Duodenal mucosa (tissue), 2 donors: ENCODE measurements at regions not wholly inside any gene's neighbourhood (a gene's known extent, or its start where the extent isn't known, plus 50 kb on each side); places are given as distances from the start of the nearest gene placed in this dataset.
"Not testable (repeated sequence)": the region's sequence is repeated elsewhere in the genome, so short reads cannot be mapped to it uniquely, and the experiment has no call there.

Experiments
- H3K27ac ChIP-seq: one replicate; pipeline ENCODE4 v1.7.0; 2013; ENCODE audit warnings: low read depth, low read length
- H3K27me3 ChIP-seq, 2 donors: one replicate each; pipeline ENCODE4 v1.7.0; 2013; ENCODE audit warnings: low read length in 2 of 2, control low read depth in 1 of 2; ENCODE audit not compliant: insufficient read depth in 2 of 2, control insufficient read depth in 1 of 2
- H3K36me3 ChIP-seq, 2 donors: one replicate each; pipeline ENCODE4 v1.7.0; 2013; ENCODE audit warnings: low read length in 2 of 2, control low read depth in 1 of 2; ENCODE audit not compliant: insufficient read depth in 2 of 2, control insufficient read depth in 1 of 2
- H3K4me1 ChIP-seq, 2 donors: one replicate each; pipeline ENCODE4 v1.7.0; 2013; ENCODE audit warnings: low read length in 2 of 2, control low read depth in 1 of 2; ENCODE audit not compliant: insufficient read depth in 2 of 2, control insufficient read depth in 1 of 2
- H3K4me3 ChIP-seq, 2 donors: one replicate each; pipeline ENCODE4 v1.7.0; 2013; ENCODE audit warnings: low read length in 2 of 2, low read depth in 1 of 2
- H3K9ac ChIP-seq, 2 donors: one replicate each; pipeline ENCODE4 v1.7.0; 2013; ENCODE audit warnings: low read length in 2 of 2, low read depth in 1 of 2
- H3K9me3 ChIP-seq, 2 donors: one replicate each; pipeline ENCODE4 v1.7.0; 2013; ENCODE audit warnings: low read length in 2 of 2, control low read depth in 1 of 2; ENCODE audit not compliant: control insufficient read depth in 1 of 2

DNA sequence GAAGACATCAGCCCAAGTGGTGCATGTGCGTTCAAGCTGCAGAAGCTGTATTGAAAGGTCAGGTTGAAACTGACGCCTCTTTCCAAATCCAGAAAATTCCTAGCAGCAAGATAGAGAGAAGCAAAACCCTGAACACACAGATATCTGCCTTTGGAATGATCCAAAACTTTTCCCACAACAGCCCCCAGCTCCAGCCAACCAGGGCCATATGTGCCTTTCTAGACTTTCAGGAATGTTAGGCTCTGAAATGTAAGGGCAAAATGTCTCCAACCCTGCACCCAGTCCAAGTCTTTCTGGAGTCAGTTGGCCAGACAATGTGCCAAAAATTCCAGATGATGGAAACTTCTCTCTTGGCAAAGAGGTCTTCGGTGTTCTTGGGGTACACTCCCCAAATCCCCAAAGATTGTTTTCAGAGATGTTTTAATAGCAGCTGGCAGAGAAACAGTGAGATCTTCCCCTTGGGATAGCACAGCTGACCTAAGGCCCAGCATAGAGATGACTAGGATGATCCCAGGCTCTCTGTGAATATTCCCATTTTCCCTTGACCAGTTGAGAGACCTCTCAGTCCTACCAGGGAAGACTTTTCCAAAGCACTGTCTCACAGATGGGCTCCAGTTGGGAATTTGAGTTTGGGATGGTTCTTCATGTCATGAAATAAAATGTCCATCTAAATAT is 440.4 kb upstream of the CD180 start:
- Histone ChIP-seq H3K27me3 (no peaks in the 10 kb centered on the region), H3K9ac (no peak overlapping the region), H3K36me3 (no peaks in the 10 kb centered on the region), H3K27ac (no peak overlapping the region), H3K4me1 (no peaks in the 10 kb centered on the region), H3K4me3 (no peak overlapping the region), H3K9me3 (no peaks in the 10 kb centered on the region)

DNA sequence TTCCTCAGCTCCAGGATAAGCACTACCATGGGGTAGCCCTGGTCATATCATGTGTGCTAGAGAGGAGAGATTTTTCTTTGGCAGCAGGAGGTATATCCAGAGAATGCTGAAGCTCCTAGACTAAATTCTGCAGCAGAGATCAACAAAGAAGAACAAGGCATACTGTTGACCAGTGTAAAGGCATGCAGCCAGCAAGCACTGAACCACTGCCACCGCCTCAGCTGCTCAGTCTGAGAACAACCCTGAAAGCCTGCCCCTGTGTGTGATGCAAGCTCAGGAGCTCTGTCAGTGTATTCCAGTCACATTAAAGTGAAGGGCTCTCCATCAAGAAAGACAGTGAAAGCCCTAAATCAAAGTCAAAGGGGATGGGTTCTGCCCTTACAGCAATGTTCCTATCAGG is 439.5 kb upstream of the CD180 start:
- Histone ChIP-seq H3K9ac (no peak overlapping the region), H3K36me3 (no peaks in the 10 kb centered on the region), H3K4me1 (no peaks in the 10 kb centered on the region)

DNA sequence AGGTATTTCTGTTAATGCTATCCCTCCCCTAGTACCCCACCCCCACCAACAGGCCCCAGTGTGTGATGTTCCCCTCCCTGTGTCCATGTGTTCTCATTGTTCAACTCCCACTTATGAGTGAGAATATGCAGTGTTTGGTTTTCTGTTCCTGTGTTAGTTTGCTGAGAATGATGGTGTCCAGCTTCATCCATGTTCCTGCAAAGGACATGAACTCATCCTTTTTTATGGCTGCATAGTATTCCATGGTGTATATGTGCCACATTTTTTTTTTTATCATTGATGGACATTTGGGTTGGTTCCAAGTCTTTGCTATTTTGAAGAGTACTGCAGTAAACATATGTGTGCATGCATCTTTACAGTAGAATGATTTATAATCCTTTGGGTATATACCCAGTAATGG is 430.5 kb upstream of the CD180 start:
- H3K36me3 ChIP-seq, H3K4me3 ChIP-seq, H3K27ac ChIP-seq, H3K4me1 ChIP-seq, H3K9ac ChIP-seq, H3K27me3 ChIP-seq, H3K9me3 ChIP-seq: not testable (repeated sequence)

More for the DNA sequence above, 439.5 kb upstream of the CD180 start:
- no peak overlapping the region for H3K27ac ChIP-seq
- no peaks in the 10 kb centered on the region for H3K9me3 ChIP-seq
- no peaks in the 10 kb centered on the region for H3K27me3 ChIP-seq
- no peak overlapping the region for H3K4me3 ChIP-seq

DNA sequence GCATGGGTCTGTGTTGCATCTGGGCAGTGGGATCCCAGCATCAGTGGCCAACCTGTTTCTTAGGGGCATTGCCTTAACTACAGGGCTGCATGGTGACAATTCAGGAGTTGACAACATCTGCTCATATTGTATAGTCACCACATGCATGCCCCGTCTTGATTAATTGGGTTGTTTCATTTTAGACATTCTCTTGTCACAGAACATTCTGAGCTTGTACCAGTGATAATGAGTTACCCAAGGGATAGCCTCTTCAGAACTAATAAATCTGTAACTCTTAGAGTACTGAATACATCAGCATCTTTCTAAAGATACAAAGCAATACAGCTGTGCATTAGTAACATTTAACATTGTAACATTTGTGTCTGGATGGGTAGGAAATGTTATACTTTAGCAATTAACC is 426.5 kb upstream of the CD180 start:
- H3K27me3 ChIP-seq = no peaks in the 10 kb centered on the region
- H3K9me3 ChIP-seq = no peaks in the 10 kb centered on the region
- H3K27ac ChIP-seq = no peak overlapping the region
- H3K36me3 ChIP-seq = no peaks in the 10 kb centered on the region
- no peak overlapping the region for H3K9ac ChIP-seq
- H3K4me3 ChIP-seq = no peak overlapping the region
- H3K4me1 ChIP-seq = peaks cover 5 to 7% of the 10 kb centered on the region in 2 donors

DNA sequence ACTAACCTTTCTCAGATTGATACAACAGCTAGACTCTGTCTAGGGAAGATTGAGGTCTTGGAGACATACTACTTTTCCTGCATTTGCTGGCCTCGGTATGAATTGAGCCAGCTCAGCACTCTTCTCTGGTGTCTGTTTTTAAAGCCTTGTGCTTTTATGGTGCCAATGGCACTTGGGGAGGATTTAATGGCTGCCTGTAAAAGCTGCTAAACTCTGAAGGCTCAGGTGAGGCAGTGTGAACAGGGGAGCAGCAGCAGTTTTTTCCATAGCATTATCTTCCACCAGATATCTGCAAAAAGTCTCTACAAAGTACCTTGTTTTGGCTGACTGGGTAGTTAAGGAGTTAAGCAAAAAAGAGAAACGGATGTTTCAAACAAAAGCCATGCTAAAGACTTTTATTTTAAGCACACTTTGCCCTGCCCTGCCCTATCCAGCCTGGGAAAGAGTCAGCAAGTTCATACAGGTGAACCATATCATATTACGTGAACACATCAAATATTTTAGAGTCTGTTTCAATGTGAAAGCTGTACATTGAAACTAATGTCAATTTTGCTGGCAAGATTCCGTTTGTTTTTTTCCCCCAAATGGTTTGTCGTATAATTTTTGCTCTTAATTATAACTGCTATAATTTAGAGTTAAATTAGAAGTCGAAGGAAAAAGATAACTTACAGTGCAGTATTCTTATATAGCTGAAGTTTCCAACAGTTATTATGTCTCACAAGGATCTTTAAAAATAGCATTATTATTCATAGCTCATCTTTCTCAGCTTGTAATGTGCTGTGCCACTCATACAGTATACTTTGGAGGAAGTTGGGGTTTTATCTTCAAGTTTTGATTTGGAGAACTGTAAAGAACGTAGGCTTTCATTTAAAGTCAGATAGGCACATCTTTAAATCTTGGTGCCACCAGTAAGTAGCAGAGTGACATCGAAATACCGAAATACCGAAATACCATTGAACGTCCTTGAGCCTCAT is 424.1 kb upstream of the CD180 start:
- H3K9ac ChIP-seq = no peak overlapping the region
- H3K4me3 ChIP-seq = no peak overlapping the region
- no peak overlapping the region for H3K27ac ChIP-seq

DNA sequence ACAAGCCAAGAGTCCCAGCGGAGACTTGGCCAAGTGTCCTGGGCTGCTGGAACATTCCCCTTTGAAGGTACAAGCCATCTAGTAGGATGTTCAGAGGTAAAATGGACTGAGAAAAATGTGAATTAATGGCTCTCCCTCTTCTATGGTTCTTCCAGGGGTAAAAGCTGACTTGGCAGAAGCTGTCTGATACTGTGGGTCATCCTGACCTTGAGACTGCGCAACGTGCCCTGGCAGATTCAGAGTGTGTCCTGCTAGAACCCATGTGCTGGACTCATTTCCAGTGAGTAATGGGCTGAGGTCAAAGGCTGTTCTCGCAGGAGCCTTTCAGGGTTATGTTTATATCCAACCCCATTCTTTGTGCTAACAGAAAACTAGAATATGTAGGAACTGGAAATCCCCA is 423.0 kb upstream of the CD180 start:
- Histone ChIP-seq H3K27ac (no peak overlapping the region), H3K4me3 (no peak overlapping the region), H3K9me3 (no peaks in the 10 kb centered on the region), H3K9ac (no peak overlapping the region), H3K36me3 (no peaks in the 10 kb centered on the region), H3K27me3 (no peaks in the 10 kb centered on the region), H3K4me1 (peaks cover 5 to 7% of the 10 kb centered on the region in 2 donors)

More for the DNA sequence above, 424.1 kb upstream of the CD180 start:
- Histone ChIP-seq H3K4me1 (peaks cover 5 to 7% of the 10 kb centered on the region in 2 donors), H3K9me3 (no peaks in the 10 kb centered on the region), H3K36me3 (no peaks in the 10 kb centered on the region), H3K27me3 (no peaks in the 10 kb centered on the region)

DNA sequence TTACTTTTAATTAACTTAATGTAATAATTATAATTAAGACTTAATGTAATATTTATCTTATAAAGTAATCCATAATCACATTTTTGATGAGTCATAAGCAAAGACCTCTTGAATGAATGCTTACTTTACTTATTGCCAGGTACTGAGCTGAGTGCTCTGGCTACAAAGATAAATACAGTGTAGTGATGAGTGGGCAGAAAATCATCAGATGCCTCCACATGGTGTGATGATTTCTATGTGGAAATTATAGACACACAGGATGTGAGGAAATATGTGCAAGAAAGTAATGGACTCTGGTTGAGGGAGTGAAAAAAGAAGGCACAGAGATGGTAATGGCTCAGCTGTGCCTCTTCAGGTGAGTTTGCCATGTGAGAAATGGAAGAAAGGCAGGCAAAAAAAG is 422.6 kb upstream of the CD180 start:
- H3K4me1 ChIP-seq = peaks cover 5 to 7% of the 10 kb centered on the region in 2 donors
- H3K36me3 ChIP-seq = no peaks in the 10 kb centered on the region
- no peak overlapping the region for H3K4me3 ChIP-seq
- H3K9me3 ChIP-seq = no peaks in the 10 kb centered on the region
- H3K9ac ChIP-seq = no peak overlapping the region
- H3K27me3 ChIP-seq = no peaks in the 10 kb centered on the region
- no peak overlapping the region for H3K27ac ChIP-seq

DNA sequence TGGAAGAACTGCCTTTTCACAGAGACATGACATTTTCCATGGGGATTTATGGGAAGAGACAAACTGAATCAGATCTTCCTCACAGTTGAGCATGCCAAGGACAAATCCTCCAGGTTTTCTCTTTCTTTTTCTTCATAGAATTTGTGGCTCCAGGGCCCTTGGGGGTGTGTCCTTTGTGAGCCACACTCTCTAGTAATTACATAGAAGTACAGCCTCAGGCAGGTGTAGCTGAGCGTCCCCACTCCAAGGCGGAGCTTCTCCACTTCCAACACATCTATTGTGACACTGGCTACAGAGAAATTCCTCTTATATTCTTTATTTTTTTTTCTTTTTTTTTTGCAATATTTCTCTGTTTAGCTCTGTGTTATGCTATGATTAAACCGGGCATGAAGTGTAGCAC is 420.5 kb upstream of the CD180 start:
- H3K27ac ChIP-seq = no peak overlapping the region

DNA sequence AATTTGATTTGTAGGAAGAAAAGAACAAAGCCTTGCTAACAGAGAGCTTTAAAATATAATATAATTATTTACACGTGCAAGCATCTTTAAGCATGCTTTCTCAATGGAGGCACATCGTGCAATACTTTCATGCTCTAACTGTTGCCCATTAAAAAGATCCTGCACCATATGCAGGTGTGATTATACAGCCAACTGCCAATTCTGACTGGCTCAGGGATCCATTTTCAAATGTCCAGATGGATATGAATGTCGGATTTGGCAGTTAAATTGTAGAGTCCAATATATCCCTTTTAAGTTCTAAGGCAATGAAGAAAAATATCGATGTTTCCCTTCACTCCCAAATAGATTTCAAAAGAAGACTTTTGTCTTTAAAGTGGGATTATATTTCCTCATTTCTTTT is 416.4 kb upstream of the CD180 start:
- Histone ChIP-seq H3K9me3 (no peaks in the 10 kb centered on the region), H3K36me3 (no peaks in the 10 kb centered on the region)

More for the DNA sequence above, 420.5 kb upstream of the CD180 start:
- H3K9ac ChIP-seq = no peak overlapping the region
- no peak overlapping the region for H3K4me3 ChIP-seq
- H3K9me3 ChIP-seq = no peaks in the 10 kb centered on the region
- peaks cover 5 to 7% of the 10 kb centered on the region in 2 donors for H3K4me1 ChIP-seq
- H3K36me3 ChIP-seq = no peaks in the 10 kb centered on the region
- H3K27me3 ChIP-seq = no peaks in the 10 kb centered on the region

DNA sequence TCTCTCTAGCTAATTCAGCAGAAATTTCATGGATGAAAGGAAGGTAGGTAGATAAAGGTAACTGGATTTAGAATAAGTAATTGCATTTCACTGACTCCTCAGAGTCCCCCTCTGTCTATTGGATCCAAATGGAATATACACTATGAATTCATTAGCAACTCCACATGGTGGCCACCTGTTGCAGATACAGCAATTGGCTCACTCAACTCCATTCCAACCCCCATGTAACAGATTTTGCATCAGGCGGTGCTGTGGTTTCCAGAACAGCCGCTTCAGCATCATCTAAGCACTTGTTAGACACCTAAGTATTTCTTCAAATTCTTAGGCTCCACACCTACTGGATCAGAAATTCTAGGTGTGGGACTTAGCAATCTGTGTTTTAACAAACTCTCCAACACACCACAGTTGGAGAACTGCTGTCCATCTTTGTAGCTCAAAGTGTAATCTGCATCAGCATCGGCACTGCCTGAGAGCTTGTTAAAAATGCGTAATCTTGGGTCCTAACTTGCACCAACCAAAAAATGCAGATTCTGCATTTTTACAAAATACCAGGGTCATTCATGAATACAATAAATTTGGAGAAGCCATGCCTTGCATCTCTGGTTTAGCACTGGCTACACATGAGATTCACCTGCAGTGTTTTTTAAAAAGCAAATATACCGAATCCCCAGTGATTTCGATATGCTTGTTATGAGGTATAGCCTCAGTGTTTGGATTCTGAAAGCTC is 413.8 kb upstream of the CD180 start:
- Histone ChIP-seq H3K4me1 (peaks cover 0 to 3% of the 10 kb centered on the region in 2 donors), H3K27me3 (no peaks in the 10 kb centered on the region), H3K27ac (no peak overlapping the region), H3K9ac (no peak overlapping the region), H3K36me3 (no peaks in the 10 kb centered on the region), H3K9me3 (no peaks in the 10 kb centered on the region), H3K4me3 (no peak overlapping the region)

More for the DNA sequence above, 416.4 kb upstream of the CD180 start:
- Histone ChIP-seq H3K4me1 (no peaks in the 10 kb centered on the region), H3K9ac (no peak overlapping the region), H3K4me3 (no peak overlapping the region), H3K27me3 (no peaks in the 10 kb centered on the region), H3K27ac (no peak overlapping the region)
